HG03280 (cell line): ENCODE measurements at regions not wholly inside any gene's neighbourhood (a gene's known extent, or its start where the extent isn't known, plus 50 kb on each side); places are given as distances from the start of the nearest gene placed in this dataset.
"Not testable (repeated sequence)": the region's sequence is repeated elsewhere in the genome, so short reads cannot be mapped to it uniquely, and the experiment has no call there.

Experiments
- ATAC-seq: cut with Tn5 transposase; IDR thresholded peaks from one replicate; pipeline ENCODE4 v1.9.1; 2021; ENCODE audit warnings: mild to moderate bottlenecking, moderate library complexity; ENCODE audit not compliant: unreplicated experiment

GRCh38 chr6:167407239-167408064, 82.6 kb downstream of the TTLL2 start:
- no peak for ATAC-seq

GRCh38 chr6:167408235-167408869, 83.5 kb downstream of the TTLL2 start:
- ATAC-seq: no peak

- ATAC-seq: no peak
Measured at GRCh38 chr6:167409079-167409478, 84.2 kb downstream of the TTLL2 start.

- ATAC-seq: no peak
Measured at GRCh38 chr6:167409694-167410093, 84.8 kb downstream of the TTLL2 start.

GRCh38 chr6:167410462-167410861, 85.6 kb downstream of the TTLL2 start:
- ATAC-seq: no peak

DNA sequence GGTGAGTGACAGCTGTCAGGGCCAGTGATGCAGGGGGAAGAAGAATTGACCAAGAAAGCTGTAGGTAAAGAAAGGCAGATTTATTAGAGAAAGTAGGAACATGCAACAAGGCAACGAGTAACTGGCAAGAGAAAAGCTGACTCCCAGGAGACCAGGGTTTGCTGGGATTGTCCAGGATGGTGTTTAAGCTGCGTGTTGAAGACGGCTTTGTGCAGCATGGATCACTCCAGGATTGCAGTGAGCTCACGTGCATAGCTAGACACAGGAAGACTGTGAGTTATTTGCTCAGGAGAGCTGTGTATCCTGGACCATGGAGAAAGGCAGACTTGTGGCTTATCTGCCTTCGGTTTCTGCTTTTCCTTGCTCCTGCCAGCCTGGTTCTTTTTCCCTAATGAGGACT, 87.6 kb downstream of the TTLL2 start:
- ATAC-seq: no peak

DNA sequence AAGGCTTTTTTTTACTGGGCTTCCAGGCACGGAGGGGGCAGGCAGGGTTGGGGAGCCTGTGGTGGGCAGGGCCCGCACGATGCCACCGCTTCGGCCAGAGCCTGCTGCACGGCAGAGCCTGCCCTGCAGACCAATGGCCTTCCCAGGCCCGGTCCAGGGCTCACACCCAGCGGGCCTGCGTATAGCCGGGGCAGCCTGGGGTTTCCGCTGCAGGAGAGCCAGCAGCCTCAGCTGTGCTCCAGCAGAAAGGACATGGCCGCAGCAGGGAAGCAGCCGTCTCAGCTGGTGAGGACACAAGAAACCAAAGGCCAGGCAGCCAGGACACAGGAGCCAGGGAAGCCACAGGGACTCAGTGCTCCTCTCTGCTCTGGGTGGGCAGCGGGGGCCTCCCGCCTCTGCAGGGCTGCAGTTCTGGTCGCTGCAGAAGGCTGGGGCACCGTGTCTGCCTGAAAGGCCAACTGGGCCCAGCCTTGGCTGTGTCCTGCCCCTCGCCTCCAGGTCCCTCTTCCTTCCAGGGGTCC, 90.6 kb downstream of the TTLL2 start:
- ATAC-seq: no peak

DNA sequence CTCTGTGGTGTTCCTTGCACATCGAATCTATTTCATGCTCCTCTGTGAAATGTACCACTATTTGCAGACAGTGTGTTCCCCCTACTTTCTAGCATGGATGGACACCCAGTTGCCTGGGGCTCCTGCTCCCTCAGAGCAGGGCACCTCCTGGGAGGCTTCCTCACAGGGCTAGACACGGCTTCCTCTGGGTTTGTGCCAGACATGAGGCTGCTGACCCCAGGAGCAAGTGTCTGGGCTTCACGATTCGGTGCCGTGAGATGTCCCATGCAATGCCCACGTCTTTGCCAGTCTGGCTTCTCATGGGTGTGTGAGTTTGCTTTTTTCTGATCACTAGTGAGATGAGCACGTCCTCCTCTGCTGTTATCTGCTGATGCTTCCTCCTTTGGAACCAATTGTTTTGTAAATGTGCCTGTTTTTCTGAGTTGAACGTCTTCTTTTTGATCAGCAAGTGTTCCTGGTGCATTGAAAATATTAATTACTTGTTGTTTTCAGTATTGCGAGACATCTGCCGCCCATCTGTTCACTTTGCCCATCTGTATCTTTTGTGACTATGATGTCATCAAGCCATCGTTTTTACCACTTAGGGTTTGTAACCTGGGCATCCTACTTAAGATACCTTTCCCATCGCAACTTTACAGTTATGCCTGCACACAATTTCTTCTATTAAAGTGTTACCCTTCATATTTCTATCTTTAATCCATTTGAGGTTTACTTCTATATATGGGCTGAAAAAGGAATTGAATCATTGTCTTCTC, 92.0 kb downstream of the TTLL2 start:
- ATAC-seq: no peak

DNA sequence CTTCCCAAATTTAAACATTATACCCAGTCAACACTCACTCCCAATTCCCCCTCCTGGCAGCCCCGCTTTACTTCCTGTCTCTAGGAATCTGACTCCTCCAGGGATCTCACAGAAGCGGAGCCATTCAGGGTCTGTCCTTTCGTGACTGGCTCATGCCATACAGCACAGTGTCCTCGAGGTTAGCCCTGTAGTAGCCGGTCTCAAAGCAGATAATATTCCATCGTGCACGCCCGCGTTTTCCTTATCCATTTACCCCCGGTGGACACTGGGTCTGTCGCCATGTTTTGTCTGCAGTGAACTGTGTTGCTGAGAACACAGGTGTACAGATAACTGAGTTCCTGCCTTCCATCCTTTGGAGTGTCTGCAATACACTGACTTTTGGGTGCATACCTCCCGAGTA, 95.3 kb downstream of the TTLL2 start:
- ATAC-seq: no peak

GRCh38 chr6:167420858-167421766, 96.2 kb downstream of the TTLL2 start:
- ATAC-seq: no peak

- not testable (repeated sequence) for ATAC-seq
Measured at GRCh38 chr6:167421944-167422343, 97.1 kb downstream of the TTLL2 start.

GRCh38 chr6:167422934-167423333, 98.0 kb downstream of the TTLL2 start:
- no peak for ATAC-seq

DNA sequence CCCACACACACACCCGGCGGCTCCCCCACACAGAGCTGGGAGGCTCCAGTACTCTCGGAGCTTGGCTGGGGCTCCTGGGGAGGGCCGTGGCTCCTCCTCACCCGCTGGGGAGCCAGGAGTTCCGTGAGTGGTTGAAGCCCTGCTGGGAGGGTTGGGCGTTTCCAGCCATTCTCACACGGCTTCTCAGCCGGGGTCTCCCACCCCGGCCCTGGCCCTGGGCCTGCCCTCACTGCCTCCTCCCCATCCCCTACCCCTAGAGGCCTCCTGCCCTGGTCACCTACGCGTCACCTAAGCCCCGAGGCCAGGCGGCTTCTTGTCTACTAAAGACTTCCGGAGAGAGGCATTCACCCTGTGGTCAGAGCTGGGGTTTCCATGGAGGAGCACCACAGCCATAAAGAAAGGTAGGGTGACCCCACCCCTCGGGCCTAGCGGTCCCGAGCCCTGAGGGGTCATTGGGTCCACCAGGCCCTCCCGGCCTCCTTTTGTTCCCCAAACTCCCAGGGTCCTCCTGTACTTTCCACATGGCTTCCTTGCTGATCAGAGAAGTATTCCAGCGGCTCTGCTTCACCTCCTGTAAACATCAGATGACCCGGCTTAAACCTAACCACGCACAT, 99.3 kb downstream of the TTLL2 start:
- ATAC-seq: no peak

DNA sequence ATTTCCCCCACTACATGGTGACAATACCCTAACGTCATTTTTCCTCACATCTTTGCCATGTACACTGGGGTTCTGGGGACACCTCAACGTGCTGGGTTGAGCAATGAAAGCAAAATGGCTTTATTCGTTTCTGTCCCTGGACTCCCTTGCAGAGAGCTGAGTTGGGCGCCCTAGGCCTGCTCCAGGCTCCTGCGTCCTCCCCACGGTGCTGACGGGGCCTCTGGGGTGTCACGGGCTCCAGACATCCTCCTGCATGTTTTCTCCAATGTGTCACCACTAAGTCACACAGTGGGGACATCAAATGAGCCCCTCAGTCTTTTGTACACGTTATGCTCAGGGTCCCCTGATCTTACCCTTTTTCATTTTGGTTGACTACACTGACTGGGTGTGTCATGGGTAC, 99.8 kb downstream of the TTLL2 start:
- no peak for ATAC-seq

- ATAC-seq: no peak
Measured at GRCh38 chr6:167426084-167426483, 101.2 kb downstream of the TTLL2 start.

DNA sequence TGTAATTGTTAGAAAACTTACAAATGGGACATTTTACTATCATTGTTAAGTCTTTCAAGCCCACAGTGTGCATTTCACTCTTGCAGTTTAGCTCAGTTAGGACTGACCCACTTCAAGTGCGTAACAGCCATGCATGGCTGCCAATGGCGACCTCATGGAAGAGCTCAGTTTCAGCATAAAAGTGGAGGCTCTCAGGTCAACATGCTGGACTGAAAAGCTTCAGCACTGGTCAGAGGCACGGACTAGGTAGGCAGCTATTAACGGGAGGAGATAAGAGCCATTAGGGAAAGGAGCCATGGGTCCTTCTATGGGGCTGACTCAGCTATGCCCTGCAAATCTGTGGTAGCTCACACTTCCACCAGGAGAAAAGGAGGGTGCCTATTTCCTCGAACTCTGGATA, 101.8 kb downstream of the TTLL2 start:
- no peak for ATAC-seq

DNA sequence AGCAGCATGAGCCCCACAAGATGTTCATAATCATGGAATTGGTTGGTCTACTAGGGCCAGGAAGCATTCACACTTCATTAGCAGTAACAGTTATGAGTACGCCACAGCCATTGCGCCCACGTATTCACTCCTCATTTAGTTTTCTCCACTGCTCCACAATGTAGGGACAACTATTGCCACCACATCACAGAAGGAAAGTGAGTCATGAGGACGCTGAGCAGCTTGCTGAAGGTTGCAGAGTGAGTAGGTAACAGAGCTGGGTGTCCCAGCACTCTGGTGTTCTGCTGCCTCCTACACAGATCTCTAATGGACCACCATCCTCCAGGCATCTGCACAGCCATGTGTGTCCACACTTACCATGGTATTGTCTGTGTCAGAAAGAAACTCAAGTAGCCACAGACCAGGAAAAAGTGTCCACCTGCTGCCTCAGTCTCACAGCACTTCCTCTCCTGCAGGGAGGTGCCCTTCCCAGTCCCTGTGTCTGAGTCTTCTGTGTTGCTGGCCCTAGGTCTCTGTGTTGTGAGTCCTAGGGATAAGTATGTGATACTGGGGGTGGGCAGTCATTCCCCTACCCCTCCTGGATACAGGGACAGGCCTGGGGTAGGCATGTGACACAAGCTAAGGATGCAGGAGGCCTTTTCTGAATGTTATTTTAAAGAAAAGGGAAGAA, 103.9 kb downstream of the TTLL2 start:
- ATAC-seq: no peak

DNA sequence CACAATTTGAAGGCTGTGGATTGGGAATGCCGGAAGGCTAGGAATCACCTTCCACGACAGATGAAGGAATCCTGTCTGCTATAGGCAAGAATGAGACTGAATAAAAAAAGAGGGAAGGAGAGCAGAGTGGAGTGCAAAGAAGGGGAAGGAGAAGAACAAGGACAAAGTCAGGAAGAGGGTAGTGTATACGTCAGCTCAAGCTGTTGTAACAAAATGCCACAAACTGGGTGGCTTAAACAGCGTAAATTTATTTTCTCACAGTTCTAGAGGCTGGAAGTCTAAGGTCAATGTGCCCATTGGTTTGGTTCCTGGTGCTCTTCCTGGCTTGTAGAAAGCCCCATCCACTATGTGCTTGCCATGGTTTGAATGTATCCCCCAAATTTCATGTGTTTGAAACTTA, 104.5 kb downstream of the TTLL2 start:
- no peak for ATAC-seq

DNA sequence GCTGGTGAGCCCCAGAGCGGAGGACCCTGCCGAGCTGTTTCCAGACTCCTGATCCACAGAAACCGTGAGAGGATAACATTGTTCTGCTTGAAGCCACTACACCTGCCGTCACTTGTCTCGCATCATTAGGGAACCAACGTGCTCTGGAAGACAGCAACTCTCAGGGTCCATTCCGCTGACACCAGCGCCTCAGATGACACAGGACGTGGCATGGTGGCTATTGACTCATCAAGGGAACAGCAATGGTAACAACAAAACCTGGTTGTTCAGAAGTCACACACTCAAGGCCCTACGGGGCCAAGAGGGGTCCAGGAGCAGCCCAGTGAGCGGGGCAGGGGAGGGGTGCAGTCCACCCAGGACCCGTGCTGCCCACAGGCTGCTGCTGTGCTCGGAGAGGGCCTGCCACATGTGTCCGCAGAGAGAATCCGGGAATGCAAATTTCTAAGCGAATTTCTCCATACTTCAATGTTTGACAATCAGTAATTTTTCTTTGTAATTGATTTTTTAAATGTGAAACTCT, 110.4 kb downstream of the TTLL2 start:
- no peak for ATAC-seq
